Testis (tissue), 2 donors: ENCODE measurements at regions not wholly inside any gene's neighbourhood (a gene's known extent, or its start where the extent isn't known, plus 50 kb on each side); places are given as distances from the start of the nearest gene placed in this dataset.

Experiments
- DNase-seq: peaks from one replicate; pipeline ENCODE4 v3.0.0-alpha.2; 2019
- H3K27ac ChIP-seq, 2 donors: fragments of 200-600 bp; sonication (generic); one replicate each; pipeline ENCODE4 v1.5.1; 2019
- H3K27me3 ChIP-seq: fragments of 200-600 bp; sonication (generic); one replicate; pipeline ENCODE4 v1.5.1; 2019
- H3K36me3 ChIP-seq: fragments of 200-600 bp; sonication (generic); one replicate; pipeline ENCODE4 v1.5.1; 2017; ENCODE audit warnings: low read depth; ENCODE audit errors: missing control alignments
- H3K4me1 ChIP-seq: fragments of 200-600 bp; sonication (generic); one replicate; pipeline ENCODE4 v1.5.1; 2019
- H3K4me3 ChIP-seq, 2 donors: fragments of 200-600 bp; sonication (generic); one replicate each; pipeline ENCODE4 v1.5.1; 2017 to 2019
- H3K9me3 ChIP-seq: fragments of 200-600 bp; sonication (generic); one replicate; pipeline ENCODE4 v1.5.1; 2017
- POLR2A ChIP-seq: fragments of 450-650 bp; IDR thresholded peaks from one replicate; pipeline ENCODE4 v1.6.1; 2017; ENCODE audit warnings: antibody characterized with exemption, mild to moderate bottlenecking, moderate library complexity
- whole genome bisulfite sequencing, 2 donors: methylation state at CpG; one replicate each; pipeline ENCODE4 v1.1.5; 2018; 5-methylcytosine and 5-hydroxymethylcytosine counted together
- intact Hi-C: fragments of 100-400 bp; cut with DNase I; formaldehyde crosslinking; loops from one replicate; pipeline ENCODE4 v1.15.1; 2023; ENCODE audit warnings: low total_unique reads
- TF ChIP-seq, protein P1 (sequence below), 3 experiments: fragments of 450-650 bp in 2 of 3; fragments of 200-600 bp in 1 of 3; sonication (generic) in 1 of 3; IDR thresholded peaks; one replicate each; pipeline ENCODE4 v1.5.1; 2016 to 2019; ENCODE audit warnings: antibody characterized with exemption in 3 of 3, mild to moderate bottlenecking in 2 of 3, moderate library complexity in 1 of 3

DNA sequence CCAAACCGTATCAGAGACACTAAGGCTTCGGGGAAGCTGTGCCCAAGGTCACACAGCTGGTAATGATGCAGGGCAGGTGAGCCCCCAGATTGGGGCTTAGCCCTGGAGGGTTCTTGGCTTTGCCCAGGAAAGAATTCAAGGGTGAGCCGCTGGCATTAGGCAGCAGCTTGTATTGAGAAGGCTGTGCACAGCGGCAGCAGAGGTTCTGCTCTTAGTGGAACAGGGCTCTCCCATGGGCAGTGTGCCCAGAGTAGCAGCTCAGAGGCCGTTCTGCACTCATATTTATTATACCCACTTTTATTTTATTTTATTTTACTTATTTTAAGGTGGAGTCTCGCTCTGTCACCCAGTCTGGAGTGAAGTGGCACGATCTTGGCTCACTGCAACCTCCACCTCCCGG lies 85.8 kb upstream of the IER5L start:
- Histone ChIP-seq H3K4me1 (peaks cover 4% of the 10 kb centered on the region), H3K27me3 (no peaks in the 10 kb centered on the region), H3K9me3 (no peaks in the 10 kb centered on the region), H3K4me3 (no peak overlapping the region), H3K27ac (no peak overlapping the region), H3K36me3 (no peaks in the 10 kb centered on the region)
- no peak for TF ChIP-seq POLR2A
- TF ChIP-seq, protein P1, sequence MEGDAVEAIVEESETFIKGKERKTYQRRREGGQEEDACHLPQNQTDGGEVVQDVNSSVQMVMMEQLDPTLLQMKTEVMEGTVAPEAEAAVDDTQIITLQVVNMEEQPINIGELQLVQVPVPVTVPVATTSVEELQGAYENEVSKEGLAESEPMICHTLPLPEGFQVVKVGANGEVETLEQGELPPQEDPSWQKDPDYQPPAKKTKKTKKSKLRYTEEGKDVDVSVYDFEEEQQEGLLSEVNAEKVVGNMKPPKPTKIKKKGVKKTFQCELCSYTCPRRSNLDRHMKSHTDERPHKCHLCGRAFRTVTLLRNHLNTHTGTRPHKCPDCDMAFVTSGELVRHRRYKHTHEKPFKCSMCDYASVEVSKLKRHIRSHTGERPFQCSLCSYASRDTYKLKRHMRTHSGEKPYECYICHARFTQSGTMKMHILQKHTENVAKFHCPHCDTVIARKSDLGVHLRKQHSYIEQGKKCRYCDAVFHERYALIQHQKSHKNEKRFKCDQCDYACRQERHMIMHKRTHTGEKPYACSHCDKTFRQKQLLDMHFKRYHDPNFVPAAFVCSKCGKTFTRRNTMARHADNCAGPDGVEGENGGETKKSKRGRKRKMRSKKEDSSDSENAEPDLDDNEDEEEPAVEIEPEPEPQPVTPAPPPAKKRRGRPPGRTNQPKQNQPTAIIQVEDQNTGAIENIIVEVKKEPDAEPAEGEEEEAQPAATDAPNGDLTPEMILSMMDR (IDR thresholded peaks at IDR 0.05), result no peak
- 64 to 70% methylated on average over 7 to 8 of the region's 8 CpGs for WGBS, 2 donors
- intact Hi-C loops, result no loop called here
- DNase-seq, result peak; percentile 57

DNA sequence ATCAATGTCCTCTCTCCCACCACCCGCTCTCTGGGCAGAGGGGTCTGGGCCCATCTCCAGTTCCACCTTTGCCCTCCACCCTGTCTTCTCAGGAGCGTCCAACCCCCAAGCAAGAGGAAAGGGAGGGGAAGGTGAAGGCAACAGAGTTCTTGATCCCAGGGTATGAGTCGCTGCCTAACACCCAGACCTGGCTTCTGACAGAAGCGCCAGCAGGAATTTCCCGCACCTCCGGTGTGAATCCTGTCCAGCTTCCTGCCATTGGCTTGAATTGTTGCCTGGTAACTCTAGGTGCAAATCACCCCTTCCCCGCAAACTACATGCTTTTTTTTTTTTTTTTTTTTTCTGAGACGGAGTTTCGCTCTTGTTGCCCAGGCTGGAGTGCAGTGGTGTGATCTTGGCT lies 84.2 kb upstream of the IER5L start:
- WGBS, 2 donors, result 87 to 91% methylated on average over 9 of the region's 9 CpGs
- Histone ChIP-seq H3K27me3 (no peaks in the 10 kb centered on the region), H3K27ac (peak overlapping the region in 1 of 2 donors; percentile 65), H3K36me3 (no peaks in the 10 kb centered on the region), H3K4me1 (peaks cover 12% of the 10 kb centered on the region), H3K9me3 (no peaks in the 10 kb centered on the region), H3K4me3 (no peak overlapping the region)
- DNase-seq, result no peak
- intact Hi-C loops, result no loop called here
- TF ChIP-seq, protein P1 (IDR thresholded peaks at IDR 0.05), result no peak
- TF ChIP-seq POLR2A, result no peak

DNA sequence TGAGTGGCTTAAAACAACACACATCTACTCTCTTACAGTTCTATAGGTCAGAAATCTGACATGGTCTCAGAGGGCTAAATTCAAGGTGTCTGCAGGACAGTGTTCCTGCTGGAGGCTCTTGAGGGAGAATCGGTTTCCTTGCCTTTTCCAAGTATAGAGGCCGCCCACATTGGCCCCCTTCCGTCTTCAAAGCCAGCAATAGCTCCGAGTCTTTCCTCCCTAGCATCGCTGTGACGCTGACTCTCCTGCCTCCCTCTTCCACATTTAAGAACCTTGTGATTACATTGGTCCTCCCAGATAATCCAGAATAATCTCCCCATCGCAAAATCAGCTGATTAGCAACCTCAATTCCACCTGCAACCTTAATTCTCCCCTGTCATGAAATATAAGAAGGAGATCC lies 81.3 kb upstream of the IER5L start:
- Histone ChIP-seq H3K9me3 (no peaks in the 10 kb centered on the region), H3K4me1 (peaks cover 15% of the 10 kb centered on the region), H3K27me3 (no peaks in the 10 kb centered on the region), H3K4me3 (no peak overlapping the region), H3K27ac (no peak overlapping the region), H3K36me3 (no peaks in the 10 kb centered on the region)
- WGBS, 2 donors, result 43 to 74% methylated on average over 7 of the region's 7 CpGs
- TF ChIP-seq POLR2A, result no peak
- TF ChIP-seq, protein P1 (IDR thresholded peaks at IDR 0.05), result no peak
- no peak for DNase-seq
- intact Hi-C loops, result loop anchor here (10.0 kb wide), 1 partner anchor 85 kb away; the partner anchor contains the start of gene IER5L

DNA sequence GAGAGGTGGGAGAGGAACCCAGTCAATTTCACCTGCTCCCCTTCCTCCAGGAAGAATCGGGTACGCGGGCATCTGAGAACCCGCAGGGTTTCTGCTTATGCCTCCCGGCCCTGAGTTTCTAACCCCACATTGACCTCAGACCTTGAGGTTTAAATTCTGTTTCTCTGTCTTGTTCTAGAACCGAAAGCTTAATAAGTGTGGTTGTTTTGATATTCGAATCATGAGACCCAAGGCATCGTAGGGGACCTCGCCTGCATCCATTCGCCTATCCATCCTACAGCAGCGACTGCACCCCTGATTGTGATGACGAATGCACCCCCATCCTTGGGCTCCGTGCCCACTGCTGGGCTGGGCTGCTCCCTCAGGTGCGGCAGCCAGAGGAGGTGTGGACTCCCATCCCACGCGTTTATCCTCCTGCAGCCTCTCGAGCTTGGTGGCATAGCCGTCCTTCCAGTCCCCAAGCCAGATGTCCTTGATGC lies 80.8 kb upstream of the IER5L start:
- Histone ChIP-seq H3K9me3 (no peaks in the 10 kb centered on the region), H3K4me3 (peak overlapping the region; percentile 24 to 38), H3K27me3 (no peaks in the 10 kb centered on the region), H3K27ac (no peak overlapping the region), H3K36me3 (no peaks in the 10 kb centered on the region), H3K4me1 (peaks cover 20% of the 10 kb centered on the region)
- no peak for DNase-seq
- 8 to 13% methylated on average over 18 of the region's 18 CpGs for WGBS, 2 donors
- TF ChIP-seq POLR2A, result no peak
- TF ChIP-seq, protein P1 (IDR thresholded peaks at IDR 0.05), result no peak
- intact Hi-C loops, result loop anchor here (10.0 kb wide), 1 partner anchor 84 kb away; the partner anchor contains the start of gene IER5L
